HPDE6-E6E7 (cell line): ENCODE measurements at regions not wholly inside any gene's neighbourhood (a gene's known extent, or its start where the extent isn't known, plus 50 kb on each side); places are given as distances from the start of the nearest gene placed in this dataset.

Experiments used
- DNase-seq: peaks from one replicate; pipeline ENCODE4 v3.0.0; 2011; ENCODE audit warnings: missing footprints; ENCODE audit errors: extremely low spot score

DNA sequence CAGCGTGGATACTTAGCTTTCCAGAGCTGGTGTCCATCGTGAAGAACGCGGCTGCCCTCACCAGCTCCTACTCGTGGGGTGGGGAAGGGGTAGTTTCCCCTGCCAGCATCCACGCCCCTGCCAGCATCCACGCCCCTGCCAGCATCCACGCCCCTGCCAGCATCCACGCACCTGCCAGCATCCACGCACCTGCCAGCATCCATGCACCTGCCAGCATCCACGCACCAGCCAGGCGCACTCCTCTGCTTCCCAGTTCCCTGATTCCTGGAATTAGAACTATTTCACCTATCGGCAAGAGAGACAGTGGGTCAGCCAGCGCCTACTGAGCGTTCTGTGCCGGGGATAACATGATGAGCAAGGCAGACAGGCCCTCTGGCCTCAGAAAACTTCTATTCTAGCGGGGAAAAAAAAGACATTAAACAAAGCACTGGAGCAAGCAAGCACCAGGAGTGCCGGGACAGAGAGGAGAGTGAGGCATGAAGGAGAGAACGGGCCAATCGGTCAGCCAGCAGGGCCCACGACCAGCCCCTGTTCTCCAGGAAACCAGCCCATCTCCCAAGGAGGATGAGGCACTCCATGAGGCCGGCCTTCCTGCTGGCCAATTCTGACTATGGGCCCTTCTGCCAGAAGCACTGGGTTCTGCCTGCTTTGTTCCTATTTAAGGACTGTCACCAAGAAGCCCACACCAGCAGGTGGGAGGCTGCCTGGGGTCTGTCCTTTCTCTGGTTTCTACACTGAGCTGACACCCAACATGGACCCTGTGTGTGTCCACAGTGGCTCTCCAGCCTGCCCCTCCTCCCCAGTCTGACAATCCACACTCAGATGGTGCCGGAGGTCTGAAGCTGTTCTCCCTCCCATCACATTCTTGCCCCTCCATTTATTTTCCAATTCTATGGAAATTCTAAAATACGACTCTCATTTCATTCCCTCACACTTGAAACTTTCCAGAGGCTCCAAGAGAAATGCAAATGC, 78.4 kb upstream of the SALL3 start:
- no peak for DNase-seq

DNA sequence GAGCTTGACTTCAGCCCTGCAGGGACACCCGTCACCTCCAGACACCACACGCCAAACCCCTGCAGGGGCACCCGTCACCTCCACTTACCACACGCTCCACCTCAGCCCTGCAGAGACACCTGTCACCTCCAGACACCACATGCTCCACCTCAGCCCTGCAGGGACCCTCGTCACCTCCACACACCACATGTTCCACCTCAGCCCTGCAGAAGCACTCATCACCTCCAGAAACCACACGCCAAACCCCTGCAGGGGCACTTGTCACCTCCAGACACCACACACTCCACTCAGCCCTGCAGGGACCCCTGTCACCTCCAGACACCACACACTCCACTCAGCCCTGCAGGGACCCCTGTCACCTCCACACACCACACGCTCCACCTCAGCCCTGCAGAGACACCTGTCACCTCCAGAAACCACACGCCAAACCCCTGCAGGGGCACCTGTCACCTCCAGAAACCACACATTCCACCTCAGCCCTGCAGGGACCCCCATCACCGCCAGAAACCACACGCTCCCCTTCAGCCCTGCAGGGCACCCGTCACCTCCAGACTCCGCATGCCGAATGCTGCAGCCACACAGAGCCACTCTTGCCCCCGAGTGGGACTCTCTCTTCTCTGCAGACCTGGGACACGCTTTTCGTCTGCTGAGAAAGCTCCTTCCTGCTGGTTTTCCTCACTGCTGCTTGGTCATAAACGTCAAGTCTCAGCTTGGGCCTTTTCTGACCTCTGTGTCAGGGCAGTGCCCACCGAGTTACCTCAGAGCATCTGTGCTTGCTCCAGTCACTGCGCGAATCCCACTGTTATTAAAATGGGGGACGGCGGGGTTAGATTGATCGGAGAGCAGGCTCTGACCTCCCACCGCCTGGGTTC, 77.5 kb upstream of the SALL3 start:
- no peak for DNase-seq

DNA sequence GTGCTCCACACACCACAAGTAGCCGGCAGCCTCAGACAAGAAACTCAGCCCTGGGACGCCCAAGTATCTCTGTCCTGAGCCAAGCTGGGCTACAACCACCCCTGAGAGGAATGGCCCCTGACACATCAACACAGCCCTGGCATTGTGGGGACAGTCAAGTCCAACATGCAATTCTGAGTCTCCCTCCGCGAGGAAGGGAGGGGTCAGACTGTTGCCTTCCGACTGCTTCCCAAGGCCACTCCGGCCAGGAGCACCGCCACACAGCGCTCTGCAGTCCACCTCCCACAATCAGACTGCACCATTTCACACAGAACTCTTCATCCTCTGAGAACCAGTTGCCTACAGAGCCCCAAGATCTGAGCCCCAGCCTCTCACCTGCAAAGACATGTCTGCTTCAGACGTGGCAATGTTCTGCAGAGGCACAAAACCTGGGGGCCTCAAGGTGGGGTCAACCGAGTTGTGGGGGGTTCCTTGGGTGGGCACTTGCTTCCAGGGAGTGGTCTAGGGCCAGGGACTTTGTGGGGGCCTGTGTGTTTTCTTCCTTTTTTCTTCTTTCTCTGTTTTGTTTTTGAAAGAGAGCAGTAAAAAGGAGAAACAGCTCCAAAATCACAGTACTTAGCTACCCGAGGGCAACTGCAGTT, 76.7 kb upstream of the SALL3 start:
- DNase-seq, result no peak

DNA sequence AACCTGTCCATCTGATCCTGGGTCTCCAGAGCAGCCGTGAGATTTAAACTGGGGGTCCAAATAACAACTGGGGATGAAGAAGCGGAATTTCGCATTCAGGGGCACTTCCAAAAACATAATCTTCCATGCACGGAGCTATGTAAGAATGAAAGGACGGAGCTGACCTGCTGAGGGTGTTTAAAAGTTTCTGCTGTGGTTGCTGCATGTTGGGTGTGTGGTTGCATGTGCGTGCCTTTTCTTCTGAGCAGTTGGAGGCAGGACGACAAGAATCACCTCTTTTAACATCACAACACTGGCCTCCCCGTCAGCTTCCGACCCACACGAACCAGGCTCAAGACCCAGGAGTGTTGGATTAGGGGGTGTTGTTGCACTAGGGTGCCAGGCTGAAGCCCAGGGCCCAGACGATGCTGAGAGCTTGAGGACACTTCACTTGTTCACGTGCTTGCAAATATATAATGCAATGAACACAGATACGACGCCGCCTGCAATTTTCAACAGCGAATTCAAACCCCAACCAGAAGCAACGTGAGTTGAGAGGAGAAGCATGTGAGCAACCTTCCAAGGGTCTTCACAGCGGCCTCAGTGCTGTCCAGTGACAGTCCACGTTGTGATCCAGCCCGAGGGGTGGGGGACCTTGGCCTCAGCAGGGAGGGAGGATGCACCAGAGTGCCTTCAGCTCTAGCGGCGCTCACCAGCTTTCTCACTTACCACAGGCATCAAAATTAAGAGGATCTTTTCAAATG, 76.0 kb upstream of the SALL3 start:
- no peak for DNase-seq

DNA sequence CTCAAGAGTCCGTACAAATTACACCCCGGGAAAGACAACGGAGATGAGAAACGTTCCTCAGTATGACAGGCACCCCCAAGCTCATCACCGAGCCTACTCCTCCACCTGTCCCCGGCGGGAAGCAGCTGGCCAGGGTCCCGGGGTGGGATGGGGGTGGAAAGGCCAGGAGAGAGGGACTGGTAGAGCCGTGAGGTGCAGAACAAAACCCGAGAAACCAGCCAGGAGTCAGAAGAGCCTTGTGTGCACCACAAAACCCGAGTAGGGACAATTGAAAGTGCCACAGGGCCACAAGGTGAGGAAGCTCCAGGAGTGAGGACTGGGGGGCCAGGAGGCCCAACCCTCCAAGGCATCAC, 75.5 kb upstream of the SALL3 start:
- no peak for DNase-seq

DNA sequence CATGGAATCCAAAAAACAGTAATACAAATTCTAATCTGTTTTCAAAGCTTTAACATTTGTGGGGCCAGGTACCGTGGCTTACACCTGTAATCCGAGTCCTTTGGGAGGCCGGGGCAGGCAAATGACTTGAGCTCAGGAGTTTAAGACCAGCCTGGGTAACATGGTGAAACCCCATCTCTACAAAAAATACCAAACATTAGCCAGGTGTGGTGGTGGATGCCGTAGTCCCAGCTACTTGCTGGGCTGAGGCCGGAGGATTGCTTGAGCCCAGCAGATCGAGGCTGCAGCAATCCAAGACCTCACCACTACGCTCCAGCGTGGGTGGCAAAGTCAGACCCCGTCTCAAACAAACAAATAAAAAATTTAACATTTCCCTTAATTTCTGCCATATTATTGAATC, 74.3 kb upstream of the SALL3 start:
- DNase-seq, result no peak

DNA sequence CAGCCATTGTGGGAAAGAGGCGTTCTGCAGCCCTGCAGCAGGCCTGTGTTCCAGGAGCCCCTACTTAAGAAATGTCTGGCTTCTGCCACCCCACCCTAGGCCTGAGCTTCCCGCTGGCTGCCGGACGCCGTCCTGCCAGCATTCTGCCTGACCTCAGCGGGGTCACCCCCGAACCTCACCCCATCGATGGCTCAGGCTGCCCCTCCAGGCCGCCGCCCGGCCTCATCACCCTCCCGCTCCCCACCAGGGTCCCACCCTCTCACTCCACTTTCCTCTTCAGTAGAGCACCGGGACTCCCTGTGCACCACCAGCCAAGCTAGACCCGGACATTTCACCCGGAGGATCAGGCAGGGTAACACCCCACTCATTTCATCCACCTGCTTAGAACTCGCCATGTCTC, 73.6 kb upstream of the SALL3 start:
- DNase-seq, result no peak

DNA sequence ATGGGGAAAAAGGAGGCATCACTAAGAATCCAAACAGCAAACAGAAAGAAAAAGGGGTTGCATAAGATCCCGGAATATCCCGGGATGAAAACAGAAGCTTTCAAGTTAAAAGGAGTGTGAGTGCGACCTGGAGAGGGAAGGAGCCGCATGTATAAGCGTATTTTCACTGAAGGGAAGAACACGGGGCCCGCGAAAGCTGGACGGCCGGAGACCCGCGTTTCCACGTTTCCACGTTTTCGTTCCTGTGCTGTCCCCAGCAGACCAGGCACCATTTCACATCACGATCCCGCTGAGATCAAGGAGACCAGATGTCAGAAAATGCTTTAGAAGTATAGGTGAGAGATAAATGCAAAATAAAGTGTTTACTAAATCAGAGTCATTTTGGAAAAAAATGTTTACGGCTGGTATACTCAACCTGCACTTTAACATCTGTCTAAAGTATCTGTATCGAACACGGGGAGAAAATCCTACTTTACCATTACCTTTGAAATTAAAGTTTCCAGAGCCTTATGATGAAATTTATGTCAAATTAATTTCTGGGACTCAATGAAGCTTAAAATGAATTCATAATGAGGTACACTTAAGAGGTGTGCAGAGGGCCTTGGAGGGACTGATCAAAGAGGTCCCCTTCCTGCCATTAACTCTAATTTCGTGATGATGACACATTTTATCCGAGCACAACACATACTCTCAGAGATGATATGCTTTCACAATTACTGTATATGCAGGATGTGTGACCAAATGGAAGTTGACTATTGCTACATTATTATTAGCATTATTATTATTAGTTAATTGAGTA, 71.0 kb upstream of the SALL3 start:
- DNase-seq, result no peak

DNA sequence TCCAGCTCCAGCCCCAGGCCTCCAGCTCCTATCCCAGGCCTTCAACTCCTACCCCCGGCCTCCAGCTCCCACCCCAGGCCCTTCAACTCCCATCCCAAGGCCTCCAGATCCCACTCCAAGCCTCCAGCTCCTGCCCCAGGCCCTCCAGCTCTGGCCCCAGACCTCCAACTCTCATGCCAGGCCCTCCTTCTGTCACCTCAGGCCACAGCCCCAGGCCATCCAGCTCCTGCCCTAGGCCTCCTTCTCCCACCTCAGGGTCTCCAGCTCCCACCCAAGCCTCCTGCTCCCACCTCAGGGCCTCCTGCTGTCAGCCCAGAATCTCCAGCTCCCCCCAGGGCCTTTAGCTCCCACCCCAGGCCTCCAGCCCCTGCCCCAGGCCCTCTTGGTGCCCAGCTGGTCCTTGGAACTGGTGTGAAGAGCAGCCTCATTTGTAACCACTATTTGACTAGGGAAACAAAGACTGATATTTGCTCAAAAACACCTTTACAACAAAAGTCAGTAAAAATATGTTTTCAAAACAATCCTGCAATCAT, 67.8 kb upstream of the SALL3 start:
- DNase-seq, result no peak

DNA sequence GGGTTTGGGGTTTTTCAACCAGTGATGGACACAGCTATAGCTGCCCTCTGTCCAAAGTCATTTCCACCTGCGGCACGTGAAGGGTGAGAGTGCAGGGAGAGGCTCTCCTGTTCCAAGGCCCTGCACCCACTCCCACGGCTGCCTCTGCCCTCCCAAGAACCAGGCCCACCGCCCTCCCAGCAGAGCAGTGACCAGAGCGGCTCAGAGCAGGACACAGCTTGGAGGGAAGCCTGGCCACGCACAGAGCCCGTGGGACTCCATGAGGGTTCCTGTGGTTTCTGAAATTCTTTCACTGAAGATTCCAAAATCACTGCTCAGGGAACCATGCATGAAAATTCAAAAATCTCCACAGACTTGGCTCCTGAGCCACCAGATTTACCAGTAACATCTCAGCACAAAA, 67.3 kb upstream of the SALL3 start:
- no peak for DNase-seq

DNA sequence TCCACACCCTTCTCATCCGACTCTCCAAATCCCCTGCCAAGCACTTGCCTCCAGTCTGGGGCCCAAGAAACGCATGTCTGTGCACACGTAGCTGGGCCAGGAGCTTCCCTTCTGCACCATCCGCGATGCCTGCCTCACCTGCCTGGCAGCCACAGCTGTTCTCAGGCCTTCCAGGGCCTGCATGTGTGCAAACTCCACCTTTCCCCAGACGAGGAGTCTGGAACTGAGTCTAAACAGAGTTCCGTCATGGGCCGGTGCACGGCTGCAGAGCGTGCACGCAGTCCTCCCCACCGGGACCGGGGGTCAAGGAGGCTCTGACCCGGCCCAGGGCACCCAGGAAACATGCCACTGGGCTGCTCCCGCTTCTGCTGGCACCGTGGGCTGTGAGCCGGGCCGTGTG, 66.8 kb upstream of the SALL3 start:
- no peak for DNase-seq

DNA sequence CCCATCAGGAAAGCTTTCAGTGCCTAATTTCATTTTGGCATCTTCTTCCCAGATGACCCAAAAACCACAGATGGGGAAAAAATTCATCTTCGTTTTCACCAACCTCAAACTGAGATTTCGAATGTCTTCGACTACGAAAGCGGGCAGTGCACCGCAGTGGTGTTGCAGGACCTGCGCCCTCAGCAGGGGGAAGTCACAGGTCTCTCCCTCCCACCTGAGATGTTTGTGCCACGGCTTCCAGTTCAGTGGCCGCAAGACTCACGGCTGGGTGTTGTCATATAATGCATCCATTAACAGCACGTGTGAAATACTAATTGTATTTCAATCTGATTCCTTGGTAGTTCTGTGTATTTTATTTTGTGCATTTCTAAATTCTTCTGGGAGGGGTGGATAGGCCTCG, 66.2 kb upstream of the SALL3 start:
- no peak for DNase-seq

DNA sequence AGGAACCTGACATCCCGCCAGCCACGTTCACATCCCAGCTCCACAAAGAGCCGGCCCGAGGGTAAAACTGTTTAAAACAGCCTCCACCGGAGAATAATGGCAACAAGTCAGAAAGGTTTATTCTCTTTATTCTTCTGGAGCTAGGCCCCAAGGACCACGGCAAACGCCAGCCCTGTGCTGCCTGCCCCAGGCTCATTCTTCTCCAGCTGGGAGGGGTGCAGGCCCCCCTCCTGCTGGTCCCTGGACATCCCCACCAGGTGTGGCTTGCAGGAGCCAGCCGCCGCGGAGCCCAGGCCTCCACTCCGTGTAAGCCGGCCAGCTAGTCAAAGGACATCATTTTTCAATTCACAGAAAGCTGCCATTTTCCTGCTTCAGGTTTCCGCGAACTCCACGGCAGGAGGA, 65.8 kb upstream of the SALL3 start:
- no peak for DNase-seq

DNA sequence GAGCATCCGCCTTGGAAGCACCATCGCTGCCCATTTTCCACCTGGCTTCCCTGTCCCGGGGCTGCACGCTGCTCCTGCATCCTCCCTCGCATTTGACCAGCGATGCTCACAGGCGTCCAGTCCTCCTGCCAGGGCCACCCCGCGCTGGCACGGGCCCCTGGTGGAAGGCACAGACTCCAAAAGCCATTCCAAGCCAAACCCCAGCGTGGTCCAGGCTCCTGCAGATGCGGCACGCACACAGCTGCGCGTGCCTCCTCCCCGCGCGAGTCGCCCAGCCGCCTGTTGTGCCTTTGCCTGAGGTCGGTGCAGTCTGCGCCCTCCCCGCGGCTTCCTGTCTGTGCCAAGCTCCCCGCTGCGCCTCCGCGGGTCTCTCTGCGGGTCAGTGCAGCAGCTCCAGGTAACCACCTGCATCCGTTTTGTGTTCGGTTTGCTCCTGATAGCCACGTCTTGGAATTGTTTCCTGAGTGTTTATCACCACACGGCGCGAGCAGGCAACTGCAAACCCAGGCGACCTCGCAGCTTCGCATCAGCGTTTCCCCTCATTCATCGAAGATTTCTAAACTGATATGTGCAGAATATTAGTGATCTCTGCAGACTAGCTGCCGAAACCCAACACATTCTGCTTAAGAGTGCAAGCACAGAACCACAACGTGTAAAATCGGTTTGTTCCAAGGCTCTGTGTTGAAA, 65.2 kb upstream of the SALL3 start:
- no peak for DNase-seq

DNA sequence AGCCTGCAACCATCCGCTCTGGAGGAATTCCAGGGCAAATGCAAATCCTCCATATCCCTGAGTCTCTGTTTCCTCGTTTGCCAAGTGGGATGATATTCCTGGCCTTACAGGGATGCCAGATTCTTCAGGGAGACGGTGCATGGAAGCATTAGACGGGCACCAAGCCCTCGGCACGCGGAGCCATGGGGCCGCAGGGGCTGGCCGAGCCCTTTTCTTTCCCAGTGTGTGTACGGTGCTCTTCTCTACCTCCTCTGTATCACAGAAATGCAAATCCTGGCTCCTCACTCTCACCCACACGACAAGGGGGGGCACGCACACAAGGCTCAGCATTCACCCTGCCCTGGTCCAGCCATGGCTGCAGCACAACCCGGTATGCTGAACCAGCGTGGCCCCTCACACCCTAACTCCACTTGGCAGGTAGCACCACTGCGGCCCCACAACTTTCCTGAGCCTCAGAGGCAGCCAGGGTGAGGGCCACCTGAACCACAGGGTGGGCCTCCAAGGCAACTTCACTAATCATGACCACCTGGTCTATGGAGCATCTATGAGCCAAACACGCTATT, 64.1 kb upstream of the SALL3 start:
- DNase-seq, result no peak

DNA sequence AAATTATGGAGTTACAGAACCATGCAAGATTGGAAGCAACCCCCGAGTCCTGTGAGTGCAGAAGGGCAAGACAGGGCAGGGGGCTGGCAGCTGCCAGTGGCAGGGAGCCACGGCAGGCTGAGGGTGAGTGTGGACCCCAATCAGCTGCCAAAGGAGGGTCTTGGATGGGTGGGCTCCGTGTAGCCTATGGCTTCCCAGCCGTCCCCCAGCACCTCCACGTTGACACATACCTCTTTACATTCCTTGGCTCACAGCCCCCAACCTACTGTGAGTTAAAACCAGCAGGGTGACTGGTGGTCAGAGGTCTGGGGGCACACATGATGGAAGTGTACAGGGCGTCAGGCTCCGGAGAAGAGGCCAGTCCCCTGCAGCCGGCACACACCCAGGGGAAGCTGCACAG, 60.9 kb upstream of the SALL3 start:
- DNase-seq, result no peak

DNA sequence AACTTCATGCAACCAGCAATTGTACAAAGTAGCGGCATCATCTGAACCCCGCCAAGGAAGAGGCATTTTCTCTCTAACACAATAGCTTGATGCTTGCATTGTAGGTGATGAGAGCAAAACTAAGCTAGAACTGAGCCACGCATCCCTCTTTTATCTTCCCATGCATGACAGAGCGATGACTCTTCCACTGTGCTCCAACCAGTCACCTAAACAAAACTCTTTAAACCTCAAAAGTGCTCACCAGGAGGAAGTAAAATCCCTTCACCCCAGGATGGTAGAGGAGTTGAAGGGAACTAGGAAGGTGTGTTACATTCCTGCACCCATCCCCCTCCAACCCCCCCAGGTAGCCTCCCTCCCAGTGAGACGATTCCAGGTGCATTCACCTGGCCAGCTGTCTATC, 59.7 kb upstream of the SALL3 start:
- DNase-seq, result no peak

DNA sequence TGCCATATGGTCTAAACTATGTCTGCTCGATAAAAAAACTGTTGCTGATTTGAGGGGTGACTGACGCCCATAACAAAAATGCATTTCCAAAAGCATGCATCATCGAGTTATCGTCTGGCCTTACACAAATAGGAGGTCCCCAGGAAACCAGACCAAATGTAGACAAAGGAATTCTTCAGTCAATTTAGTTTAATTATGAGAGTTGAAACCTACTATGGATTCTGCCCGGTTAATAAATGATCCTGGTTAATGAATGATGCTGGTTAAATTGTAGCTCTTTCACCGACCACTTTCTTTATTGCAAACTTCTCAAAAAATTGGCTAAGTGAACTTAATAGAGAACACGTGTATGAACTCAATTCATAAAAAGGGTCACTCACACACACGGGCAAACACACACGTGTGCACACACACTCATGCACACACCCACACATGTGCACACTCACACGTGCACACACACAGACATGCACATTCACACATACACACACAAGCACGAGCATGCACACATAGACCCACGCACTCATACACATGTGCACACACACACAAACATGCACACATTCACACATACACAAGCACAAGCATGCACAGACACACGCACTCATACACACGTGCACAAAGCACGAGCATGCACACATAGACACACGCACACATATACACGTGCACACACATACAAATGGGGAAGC, 59.0 kb upstream of the SALL3 start:
- no peak for DNase-seq

DNA sequence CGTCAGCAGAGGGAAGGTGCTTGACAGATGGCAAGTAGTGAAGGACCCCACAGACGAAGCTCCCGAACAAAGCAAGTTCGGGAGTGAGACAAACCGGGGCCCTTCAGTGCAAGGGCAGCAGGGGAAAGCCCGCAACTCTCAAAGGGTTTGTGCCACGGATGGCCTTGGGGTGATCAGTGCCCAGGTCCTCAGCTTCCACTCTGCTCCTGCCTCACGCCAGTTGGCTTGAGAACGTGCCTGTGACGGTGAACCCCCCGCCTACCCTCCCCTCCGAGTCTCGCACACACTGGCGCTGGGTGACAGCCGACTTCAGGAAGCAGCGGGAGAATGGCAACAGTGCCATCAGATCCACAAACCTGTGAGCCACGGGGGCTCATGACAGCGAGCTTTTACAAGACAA, 56.8 kb upstream of the SALL3 start:
- DNase-seq, result no peak
